K562 (cell line): ENCODE measurements at regions not wholly inside any gene's neighbourhood (a gene's known extent, or its start where the extent isn't known, plus 50 kb on each side); places are given as distances from the start of the nearest gene placed in this dataset.

ENCODE experiments used
- ATAC-seq: fragments of 200-7000 bp; cut with Tn5 transposase; 3 replicates; pipeline ENCODE4 v1.9.1; 2020; ENCODE audit warnings: moderate library complexity
- BruUV-seq: library from RNA; stranded (reverse); fragments of 400-500 nt; replicated peaks from 2 replicates; lab custom pipeline; 2021; lab: Mats Ljungman, UMichigan
- CTCF ChIA-PET: fragments of 300-600 bp; formaldehyde crosslinking; extraction: SDS; loops from one replicate; lab custom pipeline; 2021; ENCODE audit warnings: low intra/inter-chr PET ratio; lab: Yijun Ruan, JAX
- POLR2A ChIA-PET: fragments of 300-600, 350-650 bp; sonication (Branson Sonifier 250); formaldehyde crosslinking; extraction: SDS; loops from one replicate; lab custom pipeline; 2021; ENCODE audit warnings: antibody characterized with exemption, inconsistent platforms; lab: Yijun Ruan, JAX
- DNase-seq, 4 experiments: peaks; one replicate each; pipeline versions ENCODE4 v3.0.0 to v3.0.0-alpha.2; 2011 to 2018; ENCODE audit warnings: low spot score in 3 of 4, mixed read lengths in 3 of 4; ENCODE audit errors: extremely low read depth in 1 of 4
- FAIRE-seq: peaks from 2 replicates; lab custom pipeline; 2011; peaks lifted over from hg19 to GRCh38; lab: Jason Lieb, UNC
- H2AFZ ChIP-seq: 2 replicates; pipeline ENCODE4 v1.6.0; 2011; ENCODE audit warnings: low read depth, low read length, control low read depth, inconsistent platforms
- H3K27ac ChIP-seq: fragments of 200-600 bp; 3 replicates; pipeline ENCODE4 v1.8.0; 2011; ENCODE audit warnings: low read depth, mild to moderate bottlenecking, control low read depth, inconsistent platforms, low read length, moderate library complexity, mixed read lengths; ENCODE audit errors: extremely low read depth
- H3K27me3 ChIP-seq, 2 experiments: fragments of 300-600 bp in 1 of 2; 2 replicates in 1 of 2; 3 replicates in 1 of 2; pipeline versions ENCODE4 v1.6.0 to v1.8.0; 2011; ENCODE audit warnings: inconsistent platforms in 2 of 2, low read length in 2 of 2, mild to moderate bottlenecking in 1 of 2, mixed read lengths in 1 of 2, moderate library complexity in 1 of 2; ENCODE audit not compliant: control insufficient read depth in 2 of 2, insufficient read depth in 2 of 2
- H3K36me3 ChIP-seq: fragments of 300-600 bp; 3 replicates; pipeline ENCODE4 v1.8.0; 2011; ENCODE audit warnings: mild to moderate bottlenecking, low read length, inconsistent platforms; ENCODE audit not compliant: control insufficient read depth, insufficient read depth
- H3K4me1 ChIP-seq, 2 experiments: fragments of 200-600 bp in 1 of 2; replicated peaks in 1 of 2; 2 replicates in 1 of 2; 3 replicates in 1 of 2; pipeline versions ENCODE4 v1.5.1 to v1.8.0; 2011; ENCODE audit warnings: inconsistent platforms in 2 of 2, low read length in 2 of 2, mild to moderate bottlenecking in 1 of 2, mixed read lengths in 1 of 2, moderate library complexity in 1 of 2; ENCODE audit not compliant: control insufficient read depth in 2 of 2, insufficient read depth in 2 of 2
- H3K4me2 ChIP-seq: 2 replicates; pipeline ENCODE4 v1.6.1; 2011; ENCODE audit warnings: low read length, control low read depth, inconsistent platforms, mixed read lengths; ENCODE audit not compliant: insufficient read depth
- H3K4me3 ChIP-seq: fragments of 200-600 bp; sonication (generic), shearing (Covaris generic); 2 replicates; pipeline ENCODE4 v1.5.1; 2016; ENCODE audit warnings: control low read depth, inconsistent platforms
- H3K79me2 ChIP-seq: fragments of 200-600 bp; 3 replicates; pipeline ENCODE4 v1.8.0; 2011; ENCODE audit warnings: low read length, inconsistent platforms; ENCODE audit not compliant: control insufficient read depth, insufficient read depth
- H3K9ac ChIP-seq, 2 experiments: 2 replicates each; pipeline versions ENCODE4 v1.6.0 to v1.6.1; 2011; ENCODE audit warnings: low read depth in 2 of 2, low read length in 2 of 2, control low read depth in 1 of 2, inconsistent platforms in 1 of 2, mild to moderate bottlenecking in 1 of 2, mixed read lengths in 1 of 2; ENCODE audit not compliant: insufficient read depth in 1 of 2
- H3K9me1 ChIP-seq: one replicate; pipeline ENCODE4 v1.6.0; 2011; ENCODE audit warnings: inconsistent platforms, mild to moderate bottlenecking, low read length, moderate library complexity; ENCODE audit not compliant: control insufficient read depth, insufficient read depth
- H3K9me3 ChIP-seq: replicated peaks from 2 replicates; pipeline ENCODE4 v1.5.1; 2011; ENCODE audit warnings: low read depth, low read length, inconsistent platforms; ENCODE audit not compliant: control insufficient read depth, insufficient read depth
- H4K20me1 ChIP-seq: replicated peaks from 2 replicates; pipeline ENCODE4 v1.6.1; 2011; ENCODE audit warnings: low read length, inconsistent platforms, mixed read lengths; ENCODE audit not compliant: control insufficient read depth, insufficient read depth
- FOXP1 ChIP-seq: sonication (generic); formaldehyde crosslinking; IDR thresholded peaks from 2 replicates; pipeline ENCODE4 v1.8.0; 2022; ENCODE audit warnings: mild to moderate bottlenecking, missing genetic modification reagents
- HDAC1 ChIP-seq, 2 experiments: fragments of 450-650 bp; IDR thresholded peaks; 2 replicates each; pipeline ENCODE4 v1.6.1; 2016 to 2017; ENCODE audit warnings: inconsistent platforms in 1 of 2, mild to moderate bottlenecking in 1 of 2, moderate library complexity in 1 of 2
- NR3C1 ChIP-seq: sonication (generic); formaldehyde crosslinking; IDR thresholded peaks from 2 replicates; pipeline ENCODE4 v1.8.1; 2022; ENCODE audit warnings: missing genetic modification reagents
- RAD51 ChIP-seq: fragments of 450-650 bp; IDR thresholded peaks from 2 replicates; pipeline ENCODE4 v1.7.1; 2016; ENCODE audit warnings: low read depth, mild to moderate bottlenecking, borderline replicate concordance
- SIN3B ChIP-seq: fragments of 450-650 bp; IDR thresholded peaks from 2 replicates; pipeline ENCODE4 v1.6.1; 2017; ENCODE audit warnings: low read depth, mild to moderate bottlenecking, moderate library complexity
- YBX1 ChIP-seq: fragments of 450-650 bp; IDR thresholded peaks from 2 replicates; pipeline ENCODE4 v1.7.1; 2016; ENCODE audit warnings: mild to moderate bottlenecking
- ZBTB8A ChIP-seq: fragments of 450-650 bp; IDR thresholded peaks from 2 replicates; pipeline ENCODE4 v1.6.1; 2018; ENCODE audit warnings: mild to moderate bottlenecking, moderate library complexity; ENCODE audit not compliant: partially characterized antibody
- ZC3H4 ChIP-seq: sonication (generic); formaldehyde crosslinking; IDR thresholded peaks from 2 replicates; pipeline ENCODE4 v1.9.0; 2021; ENCODE audit warnings: missing genetic modification reagents, borderline replicate concordance
- WGBS: fragments of 100-300 bp; shearing (Covaris generic); methylation state at CpG from one replicate; pipeline ENCODE4 v1.1.6; 2016; ENCODE audit warnings: low coverage, mixed read lengths; ENCODE audit not compliant: insufficient coverage; ENCODE audit errors: missing lambda C conversion rate; 5-methylcytosine and 5-hydroxymethylcytosine counted together
- in situ Hi-C: fragments of 300-500 bp; cut with MboI; formaldehyde crosslinking; loops from 4 replicates; pipeline ENCODE4 v1.15.0; 2018; ENCODE audit warnings: inconsistent platforms, mixed read lengths
- intact Hi-C: fragments of 100-400 bp; cut with micrococcal nuclease; formaldehyde crosslinking; loops from 2 replicates; pipeline ENCODE4 v1.14.2; 2022
- TF ChIP-seq, protein P1 (sequence below): fragments of 450-650 bp; formaldehyde crosslinking; IDR thresholded peaks from 2 replicates; pipeline ENCODE4 v1.4.0; 2022; ENCODE audit warnings: mild to moderate bottlenecking, moderate library complexity
- TF ChIP-seq, protein P2 (sequence below): fragments of 200-800 bp; sonication (Bioruptor generic); IDR thresholded peaks from 2 replicates; pipeline ENCODE4 v1.6.1; 2016; ENCODE audit warnings: missing genetic modification characterization, missing compliant biosample characterization

DNA sequence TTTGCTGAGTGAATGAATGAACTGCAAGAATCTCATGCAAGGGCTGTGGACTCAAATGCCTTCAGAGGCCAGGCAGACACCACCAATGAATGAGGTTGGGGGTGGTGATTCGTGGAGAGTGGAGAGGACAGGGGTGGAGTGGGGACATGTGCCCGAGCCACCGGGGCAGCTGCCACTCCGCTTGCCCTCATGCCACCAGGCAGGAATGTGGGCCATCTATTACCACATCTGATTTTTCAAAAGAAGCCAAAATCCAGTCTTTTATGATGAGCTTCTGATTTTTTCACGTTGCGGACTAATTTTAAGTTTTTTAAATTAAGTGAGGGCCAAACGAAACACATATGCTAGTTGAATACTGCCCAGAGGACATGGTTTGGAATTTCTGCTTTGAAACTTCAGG, 67.1 kb upstream of the SMURF2 start:
- no peak overlapping the region for H3K9ac ChIP-seq
- CTCF ChIA-PET, result no interaction called here
- intact Hi-C loops (no loop called here), in situ Hi-C loops (no loop called here)
- no peaks in the 10 kb centered on the region for H3K9me1 ChIP-seq
- no TSS peak for BruUV-seq
- peaks cover 2 to 4% of the 10 kb centered on the region in 2 experiments; a peak in 1 of 5 replicates for H3K4me1 ChIP-seq
- POLR2A ChIA-PET, result no interaction called here
- no peaks in the 10 kb centered on the region for H3K79me2 ChIP-seq
- DNase-seq (no peak), ATAC-seq (no peak), FAIRE-seq (no peak)
- H3K27me3 ChIP-seq, result peaks cover 0 to 5% of the 10 kb centered on the region in 2 experiments; a peak in 2 of 5 replicates
- no peaks in the 10 kb centered on the region for H4K20me1 ChIP-seq
- TF ChIP-seq NR3C1 (no peak), SIN3B (no peak), YBX1 (no peak), ZC3H4 (no peak), ZBTB8A (no peak), RAD51 (no peak), HDAC1 (IDR thresholded peaks at IDR 0.05) (no peak), FOXP1 (CRISPR knock-in tag) (no peak)
- TF ChIP-seq, protein P1, sequence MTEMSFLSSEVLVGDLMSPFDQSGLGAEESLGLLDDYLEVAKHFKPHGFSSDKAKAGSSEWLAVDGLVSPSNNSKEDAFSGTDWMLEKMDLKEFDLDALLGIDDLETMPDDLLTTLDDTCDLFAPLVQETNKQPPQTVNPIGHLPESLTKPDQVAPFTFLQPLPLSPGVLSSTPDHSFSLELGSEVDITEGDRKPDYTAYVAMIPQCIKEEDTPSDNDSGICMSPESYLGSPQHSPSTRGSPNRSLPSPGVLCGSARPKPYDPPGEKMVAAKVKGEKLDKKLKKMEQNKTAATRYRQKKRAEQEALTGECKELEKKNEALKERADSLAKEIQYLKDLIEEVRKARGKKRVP (CRISPR knock-in tag), result no peak
- TF ChIP-seq, protein P2, sequence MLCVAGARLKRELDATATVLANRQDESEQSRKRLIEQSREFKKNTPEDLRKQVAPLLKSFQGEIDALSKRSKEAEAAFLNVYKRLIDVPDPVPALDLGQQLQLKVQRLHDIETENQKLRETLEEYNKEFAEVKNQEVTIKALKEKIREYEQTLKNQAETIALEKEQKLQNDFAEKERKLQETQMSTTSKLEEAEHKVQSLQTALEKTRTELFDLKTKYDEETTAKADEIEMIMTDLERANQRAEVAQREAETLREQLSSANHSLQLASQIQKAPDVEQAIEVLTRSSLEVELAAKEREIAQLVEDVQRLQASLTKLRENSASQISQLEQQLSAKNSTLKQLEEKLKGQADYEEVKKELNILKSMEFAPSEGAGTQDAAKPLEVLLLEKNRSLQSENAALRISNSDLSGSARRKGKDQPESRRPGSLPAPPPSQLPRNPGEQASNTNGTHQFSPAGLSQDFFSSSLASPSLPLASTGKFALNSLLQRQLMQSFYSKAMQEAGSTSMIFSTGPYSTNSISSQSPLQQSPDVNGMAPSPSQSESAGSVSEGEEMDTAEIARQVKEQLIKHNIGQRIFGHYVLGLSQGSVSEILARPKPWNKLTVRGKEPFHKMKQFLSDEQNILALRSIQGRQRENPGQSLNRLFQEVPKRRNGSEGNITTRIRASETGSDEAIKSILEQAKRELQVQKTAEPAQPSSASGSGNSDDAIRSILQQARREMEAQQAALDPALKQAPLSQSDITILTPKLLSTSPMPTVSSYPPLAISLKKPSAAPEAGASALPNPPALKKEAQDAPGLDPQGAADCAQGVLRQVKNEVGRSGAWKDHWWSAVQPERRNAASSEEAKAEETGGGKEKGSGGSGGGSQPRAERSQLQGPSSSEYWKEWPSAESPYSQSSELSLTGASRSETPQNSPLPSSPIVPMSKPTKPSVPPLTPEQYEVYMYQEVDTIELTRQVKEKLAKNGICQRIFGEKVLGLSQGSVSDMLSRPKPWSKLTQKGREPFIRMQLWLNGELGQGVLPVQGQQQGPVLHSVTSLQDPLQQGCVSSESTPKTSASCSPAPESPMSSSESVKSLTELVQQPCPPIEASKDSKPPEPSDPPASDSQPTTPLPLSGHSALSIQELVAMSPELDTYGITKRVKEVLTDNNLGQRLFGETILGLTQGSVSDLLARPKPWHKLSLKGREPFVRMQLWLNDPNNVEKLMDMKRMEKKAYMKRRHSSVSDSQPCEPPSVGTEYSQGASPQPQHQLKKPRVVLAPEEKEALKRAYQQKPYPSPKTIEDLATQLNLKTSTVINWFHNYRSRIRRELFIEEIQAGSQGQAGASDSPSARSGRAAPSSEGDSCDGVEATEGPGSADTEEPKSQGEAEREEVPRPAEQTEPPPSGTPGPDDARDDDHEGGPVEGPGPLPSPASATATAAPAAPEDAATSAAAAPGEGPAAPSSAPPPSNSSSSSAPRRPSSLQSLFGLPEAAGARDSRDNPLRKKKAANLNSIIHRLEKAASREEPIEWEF (CRISPR knock-in tag), result no peak
- no peak overlapping the region for H2AFZ ChIP-seq
- 27% methylated on average over 7 of the region's 7 CpGs for WGBS
- no peak overlapping the region for H3K27ac ChIP-seq
- no peaks in the 10 kb centered on the region for H3K36me3 ChIP-seq
- no peak overlapping the region for H3K4me2 ChIP-seq
- no peak overlapping the region for H3K4me3 ChIP-seq
- no peaks in the 10 kb centered on the region for H3K9me3 ChIP-seq
